Trophoblast cell (in vitro differentiated cells and primary cell): ENCODE measurements at regions not wholly inside any gene's neighbourhood (a gene's known extent, or its start where the extent isn't known, plus 50 kb on each side); places are given as distances from the start of the nearest gene placed in this dataset.

Experiments used
- DNase-seq, 2 donors: peaks; one replicate each; pipeline ENCODE4 v3.0.0-alpha.2; 2016
- H2AFZ ChIP-seq: 2 replicates; pipeline ENCODE4 v1.6.1; 2013; ENCODE audit warnings: low read length, moderate library complexity, mild to moderate bottlenecking; ENCODE audit not compliant: insufficient read depth, poor library complexity
- H2AK5ac ChIP-seq: 2 replicates; pipeline ENCODE4 v1.6.1; 2013; ENCODE audit warnings: mild to moderate bottlenecking, low read length
- H2BK120ac ChIP-seq: 2 replicates; pipeline ENCODE4 v1.6.1; 2013; ENCODE audit warnings: low read length, mild to moderate bottlenecking, moderate library complexity; ENCODE audit not compliant: insufficient read depth, poor library complexity
- H2BK12ac ChIP-seq: 2 replicates; pipeline ENCODE4 v1.6.1; 2013; ENCODE audit warnings: mild to moderate bottlenecking, low read length, moderate library complexity
- H2BK5ac ChIP-seq: 2 replicates; pipeline ENCODE4 v1.6.1; 2013; ENCODE audit warnings: low read length, low read depth, moderate library complexity, mild to moderate bottlenecking; ENCODE audit not compliant: poor library complexity
- H3K14ac ChIP-seq: 2 replicates; pipeline ENCODE4 v1.6.1; 2013; ENCODE audit warnings: mild to moderate bottlenecking, low read length
- H3K18ac ChIP-seq: 2 replicates; pipeline ENCODE4 v1.6.1; 2013; ENCODE audit warnings: mild to moderate bottlenecking, low read length
- H3K23ac ChIP-seq: 2 replicates; pipeline ENCODE4 v1.6.1; 2013; ENCODE audit warnings: low read length
- H3K27ac ChIP-seq: 2 replicates; pipeline ENCODE4 v1.5.1; 2013; ENCODE audit warnings: low read depth, mild to moderate bottlenecking, inconsistent platforms, low read length, moderate library complexity
- H3K27me3 ChIP-seq: 2 replicates; pipeline ENCODE4 v1.6.1; 2013; ENCODE audit warnings: inconsistent platforms, mild to moderate bottlenecking, low read length, moderate library complexity; ENCODE audit not compliant: insufficient read depth
- H3K36me3 ChIP-seq, 2 experiments: 1 replicate in 1 of 2; 2 replicates in 1 of 2; pipeline ENCODE4 v1.6.1; 2013; ENCODE audit warnings: low read length in 2 of 2, mild to moderate bottlenecking in 2 of 2, moderate library complexity in 1 of 2; ENCODE audit not compliant: insufficient read depth in 2 of 2, control insufficient read depth in 1 of 2
- H3K4ac ChIP-seq: 2 replicates; pipeline ENCODE4 v1.6.1; 2013; ENCODE audit warnings: low read depth, mild to moderate bottlenecking, low read length, moderate library complexity
- H3K4me1 ChIP-seq, 2 experiments: 1 replicate in 1 of 2; 2 replicates in 1 of 2; pipeline ENCODE4 v1.6.1; 2013; ENCODE audit warnings: low read length in 2 of 2, mild to moderate bottlenecking in 2 of 2, moderate library complexity in 1 of 2; ENCODE audit not compliant: insufficient read depth in 2 of 2, control insufficient read depth in 1 of 2
- H3K4me2 ChIP-seq: 2 replicates; pipeline ENCODE4 v1.6.1; 2013; ENCODE audit warnings: inconsistent platforms, mild to moderate bottlenecking, low read length, moderate library complexity
- H3K4me3 ChIP-seq: 2 replicates; pipeline ENCODE4 v1.5.1; 2013; ENCODE audit warnings: mild to moderate bottlenecking, low read depth, low read length, inconsistent platforms
- H3K79me1 ChIP-seq: one replicate; pipeline ENCODE4 v1.6.1; 2013; ENCODE audit warnings: low read length
- H3K79me2 ChIP-seq: 2 replicates; pipeline ENCODE4 v1.6.1; 2013; ENCODE audit warnings: low read length, mild to moderate bottlenecking; ENCODE audit not compliant: control insufficient read depth, insufficient read depth, poor library complexity
- H3K9ac ChIP-seq: 2 replicates; pipeline ENCODE4 v1.6.1; 2013; ENCODE audit warnings: mild to moderate bottlenecking, low read length
- H3K9me3 ChIP-seq: 2 replicates; pipeline ENCODE4 v1.6.1; 2013; ENCODE audit warnings: low read depth, mild to moderate bottlenecking, control low read depth, inconsistent platforms, low read length; ENCODE audit not compliant: insufficient read depth
- H4K12ac ChIP-seq: 2 replicates; pipeline ENCODE4 v1.6.1; 2013; ENCODE audit warnings: low read depth, mild to moderate bottlenecking, low read length, moderate library complexity
- H4K8ac ChIP-seq: 2 replicates; pipeline ENCODE4 v1.6.1; 2013; ENCODE audit warnings: low read depth, mild to moderate bottlenecking, low read length, moderate library complexity
- H4K91ac ChIP-seq: one replicate; pipeline ENCODE4 v1.6.1; 2013; ENCODE audit warnings: low read depth, mild to moderate bottlenecking, low read length, moderate library complexity
- WGBS: extraction: QIAGEN DNeasy Blood & Tissue Kit; methylation state at CpG from one replicate; pipeline ENCODE4 v1.1.7; 2013; ENCODE audit warnings: missing lambda C conversion rate; ENCODE audit not compliant: insufficient read length, insufficient coverage; ENCODE audit errors: extremely low coverage; 5-methylcytosine and 5-hydroxymethylcytosine counted together

GRCh38 chr12:30243426-30243825 lies 452.2 kb downstream of the IPO8 start:
- H3K23ac ChIP-seq = no peak overlapping the region
- H3K79me1 ChIP-seq = no peaks in the 10 kb centered on the region
- no peaks in the 10 kb centered on the region for H3K36me3 ChIP-seq
- H3K9ac ChIP-seq = no peak overlapping the region
- H3K4ac ChIP-seq = no peak overlapping the region
- no peak overlapping the region for H4K8ac ChIP-seq
- no peak overlapping the region for H4K12ac ChIP-seq
- H3K4me1 ChIP-seq = no peaks in the 10 kb centered on the region
- no CpG with 5 or more reads among the region's 2 CpGs for WGBS
- no peak overlapping the region for H3K4me2 ChIP-seq
- H2BK5ac ChIP-seq = no peak overlapping the region
- no peak for DNase-seq
- no peak overlapping the region for H2BK120ac ChIP-seq
- no peak overlapping the region for H4K91ac ChIP-seq
- H3K14ac ChIP-seq = no peak overlapping the region
- H2AK5ac ChIP-seq = no peak overlapping the region
- no peak overlapping the region for H3K27ac ChIP-seq
- H2BK12ac ChIP-seq = no peak overlapping the region
- no peaks in the 10 kb centered on the region for H3K27me3 ChIP-seq
- H2AFZ ChIP-seq = no peak overlapping the region
- H3K4me3 ChIP-seq = no peak overlapping the region
- no peak overlapping the region for H3K18ac ChIP-seq
- no peaks in the 10 kb centered on the region for H3K9me3 ChIP-seq
- no peaks in the 10 kb centered on the region for H3K79me2 ChIP-seq

DNA sequence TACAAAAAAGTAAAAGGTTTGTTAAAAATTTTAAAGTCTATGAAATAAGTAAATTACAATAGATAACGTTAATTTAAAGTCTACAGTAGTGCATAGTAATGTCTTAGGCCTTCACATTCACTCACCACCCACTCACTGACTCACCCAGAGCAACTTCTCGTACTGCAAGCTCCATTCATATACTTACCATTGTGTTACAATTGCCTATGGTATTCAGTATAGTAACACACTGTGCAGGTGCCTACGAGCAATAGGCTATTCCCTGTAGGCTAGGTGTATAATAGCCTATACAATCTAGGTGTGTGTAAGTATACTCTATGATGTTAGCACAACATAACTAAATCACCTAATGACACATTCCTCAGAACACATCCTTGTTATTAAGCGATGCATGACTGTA lies 435.3 kb upstream of the TMTC1 start:
- H3K79me2 ChIP-seq = no peaks in the 10 kb centered on the region

GRCh38 chr12:30218073-30218472 lies 434.3 kb upstream of the TMTC1 start:
- H3K18ac ChIP-seq = no peak overlapping the region
- no peak for DNase-seq
- no peak overlapping the region for H2AK5ac ChIP-seq
- no peak overlapping the region for H2BK120ac ChIP-seq
- no peak overlapping the region for H3K4me2 ChIP-seq
- H3K27ac ChIP-seq = no peak overlapping the region
- no peak overlapping the region for H3K4me3 ChIP-seq
- H2BK12ac ChIP-seq = no peak overlapping the region
- H3K9me3 ChIP-seq = no peaks in the 10 kb centered on the region
- no peak overlapping the region for H3K9ac ChIP-seq
- H3K4me1 ChIP-seq = no peaks in the 10 kb centered on the region
- WGBS = no CpG with 5 or more reads among the region's 4 CpGs
- H3K14ac ChIP-seq = no peak overlapping the region
- H3K27me3 ChIP-seq = no peaks in the 10 kb centered on the region
- H2BK5ac ChIP-seq = no peak overlapping the region
- H3K4ac ChIP-seq = no peak overlapping the region
- no peaks in the 10 kb centered on the region for H3K79me1 ChIP-seq
- H4K8ac ChIP-seq = no peak overlapping the region
- no peak overlapping the region for H2AFZ ChIP-seq
- H4K12ac ChIP-seq = no peak overlapping the region
- no peak overlapping the region for H3K23ac ChIP-seq
- H3K79me2 ChIP-seq = no peaks in the 10 kb centered on the region
- no peaks in the 10 kb centered on the region for H3K36me3 ChIP-seq
- H4K91ac ChIP-seq = no peak overlapping the region

More for the DNA sequence above, 435.3 kb upstream of the TMTC1 start:
- no peak overlapping the region for H4K12ac ChIP-seq
- no peak overlapping the region for H3K18ac ChIP-seq
- H2BK12ac ChIP-seq = no peak overlapping the region
- no peak overlapping the region for H3K27ac ChIP-seq
- H2AK5ac ChIP-seq = no peak overlapping the region
- no peak overlapping the region for H3K4me3 ChIP-seq
- no peak overlapping the region for H3K9ac ChIP-seq
- H3K23ac ChIP-seq = no peak overlapping the region
- no peak overlapping the region for H3K4me2 ChIP-seq
- H3K9me3 ChIP-seq = no peaks in the 10 kb centered on the region
- no peak overlapping the region for H2BK5ac ChIP-seq
- H4K8ac ChIP-seq = no peak overlapping the region
- H3K4me1 ChIP-seq = no peaks in the 10 kb centered on the region
- H3K27me3 ChIP-seq = no peaks in the 10 kb centered on the region
- H2AFZ ChIP-seq = no peak overlapping the region
- no peak overlapping the region for H3K14ac ChIP-seq
- H3K4ac ChIP-seq = no peak overlapping the region
- no peak overlapping the region for H2BK120ac ChIP-seq
- no peak overlapping the region for H4K91ac ChIP-seq
- H3K79me1 ChIP-seq = no peaks in the 10 kb centered on the region
- no CpG with 5 or more reads among the region's 4 CpGs for WGBS
- DNase-seq = no peak
- no peaks in the 10 kb centered on the region for H3K36me3 ChIP-seq

DNA sequence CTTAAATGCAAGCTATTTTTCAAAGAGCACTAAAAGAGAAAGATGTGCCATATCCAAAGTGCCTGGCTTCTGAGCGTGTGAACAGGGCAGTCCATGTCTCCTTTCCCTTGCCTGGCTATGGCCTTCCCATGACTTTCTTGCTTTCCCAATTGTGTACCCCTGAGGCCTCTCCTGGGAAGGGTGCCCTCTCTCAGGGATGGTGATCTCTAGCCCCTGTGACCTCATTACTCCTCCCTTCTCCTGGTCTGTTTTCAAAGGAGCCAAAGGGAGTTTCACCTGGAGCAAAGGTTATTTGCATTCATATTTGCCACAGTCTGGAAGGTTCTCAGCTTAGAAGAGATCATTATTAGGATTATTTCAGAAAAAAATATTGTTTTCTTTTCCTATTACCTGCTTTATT lies 429.4 kb upstream of the TMTC1 start:
- Histone ChIP-seq H2AK5ac (no peak overlapping the region), H4K8ac (no peak overlapping the region), H4K12ac (no peak overlapping the region), H3K79me2 (no peaks in the 10 kb centered on the region), H2BK5ac (no peak overlapping the region), H3K14ac (no peak overlapping the region), H3K9me3 (no peaks in the 10 kb centered on the region), H3K79me1 (no peaks in the 10 kb centered on the region), H2BK12ac (no peak overlapping the region), H3K23ac (no peak overlapping the region), H3K4ac (no peak overlapping the region), H2AFZ (no peak overlapping the region), H3K4me3 (no peak overlapping the region), H3K18ac (no peak overlapping the region), H3K4me2 (no peak overlapping the region), H3K4me1 (no peaks in the 10 kb centered on the region), H3K27me3 (no peaks in the 10 kb centered on the region), H2BK120ac (no peak overlapping the region), H3K9ac (no peak overlapping the region), H4K91ac (no peak overlapping the region), H3K36me3 (no peaks in the 10 kb centered on the region), H3K27ac (no peak overlapping the region)
- WGBS = no CpG with 5 or more reads among the region's 1 CpG
- no peak for DNase-seq
